Activated CD4-positive, alpha-beta memory T cell treated with anti-CD3 and anti-CD28 coated beads for 36 hours (primary cell): ENCODE measurements at regions not wholly inside any gene's neighbourhood (a gene's known extent, or its start where the extent isn't known, plus 50 kb on each side); places are given as distances from the start of the nearest gene placed in this dataset.

Source experiments
- CTCF ChIA-PET: fragments of 350-600 bp; sonication (Branson Sonifier 250); formaldehyde crosslinking; loops from one replicate; lab custom pipeline; 2021; ENCODE audit warnings: antibody characterized with exemption, inconsistent platforms; lab: Charles Lee
- POLR2A ChIA-PET: fragments of 350-600 bp; sonication (Branson Sonifier 250); formaldehyde crosslinking; loops from one replicate; lab custom pipeline; 2021; ENCODE audit warnings: antibody characterized with exemption; lab: Charles Lee
- DNase-seq: peaks from one replicate; pipeline ENCODE4 v3.0.0-alpha.2; 2020
- H3K27ac Mint-ChIP-seq: one replicate; pipeline ENCODE4 v1.8.0; 2021; ENCODE audit warnings: mixed read lengths
- H3K27me3 Mint-ChIP-seq: one replicate; pipeline ENCODE4 v1.8.0; 2021; ENCODE audit warnings: mixed read lengths
- H3K36me3 Mint-ChIP-seq: one replicate; pipeline ENCODE4 v1.8.0; 2021; ENCODE audit warnings: mixed read lengths
- H3K4me1 Mint-ChIP-seq: one replicate; pipeline ENCODE4 v1.8.0; 2021; ENCODE audit warnings: low read depth, mixed read lengths
- H3K4me3 Mint-ChIP-seq: one replicate; pipeline ENCODE4 v1.8.0; 2021; ENCODE audit warnings: mild to moderate bottlenecking, mixed read lengths
- H3K9me3 Mint-ChIP-seq: one replicate; pipeline ENCODE4 v1.8.0; 2021; ENCODE audit warnings: mixed read lengths
- intact Hi-C: fragments of 100-400 bp; cut with micrococcal nuclease; formaldehyde crosslinking; loops from one replicate; pipeline ENCODE4 v1.15.1; 2023

DNA sequence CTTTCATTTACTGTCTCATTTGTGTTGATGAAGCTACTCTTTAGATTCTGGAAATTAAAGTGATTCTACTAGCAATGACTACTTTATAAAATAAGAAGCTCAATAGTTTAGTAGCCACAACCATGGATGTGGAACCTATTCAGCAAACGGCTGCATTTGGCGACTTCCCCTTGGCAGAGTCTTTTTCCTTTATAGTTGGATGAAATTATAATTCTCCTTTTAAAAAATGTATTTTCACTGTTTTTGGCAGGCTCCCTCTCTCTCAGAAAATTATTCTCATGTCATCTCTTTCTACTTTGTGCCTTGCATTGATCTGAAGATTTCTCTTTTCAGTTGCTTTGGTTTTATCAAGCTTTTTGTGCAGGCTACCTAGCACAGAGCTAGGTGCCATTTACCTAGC is 50.6 kb upstream of the KCNN2 start:
- DNase-seq = no peak
- H3K27me3 Mint-ChIP-seq = no peaks in the 10 kb centered on the region
- POLR2A ChIA-PET = no interaction called here
- intact Hi-C loops = no loop called here
- no peaks in the 10 kb centered on the region for H3K36me3 Mint-ChIP-seq
- no peak overlapping the region for H3K27ac Mint-ChIP-seq
- no peaks in the 10 kb centered on the region for H3K9me3 Mint-ChIP-seq
- CTCF ChIA-PET = no interaction called here
- H3K4me3 Mint-ChIP-seq = no peak overlapping the region
- no peaks in the 10 kb centered on the region for H3K4me1 Mint-ChIP-seq

DNA sequence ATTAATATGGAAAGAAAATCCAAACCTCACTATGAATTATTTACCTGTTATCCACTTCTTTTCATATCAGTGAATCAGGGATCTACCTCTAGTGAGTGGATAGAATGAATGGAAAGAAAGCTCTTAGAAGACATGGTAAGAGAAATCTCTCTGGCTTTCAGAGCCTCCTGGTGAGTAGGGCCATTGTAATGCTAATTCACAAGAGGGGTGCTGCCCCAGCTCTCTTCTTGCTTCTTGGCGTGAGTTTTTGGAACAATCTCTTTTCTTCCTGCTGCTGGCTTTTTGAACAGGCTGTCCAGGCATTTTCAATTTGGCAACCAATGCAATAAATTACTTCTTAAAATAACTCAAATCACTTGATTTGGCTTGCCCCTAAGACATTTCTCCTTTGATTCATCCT is 49.9 kb upstream of the KCNN2 start:
- CTCF ChIA-PET = no interaction called here
- Mint-ChIP-seq H3K4me1 (no peaks in the 10 kb centered on the region), H3K36me3 (no peaks in the 10 kb centered on the region), H3K27ac (no peak overlapping the region), H3K4me3 (no peak overlapping the region), H3K9me3 (no peaks in the 10 kb centered on the region), H3K27me3 (no peaks in the 10 kb centered on the region)
- POLR2A ChIA-PET = no interaction called here
- intact Hi-C loops = no loop called here
- DNase-seq = no peak
